GM19351 (cell line): ENCODE measurements at regions not wholly inside any gene's neighbourhood (a gene's known extent, or its start where the extent isn't known, plus 50 kb on each side); places are given as distances from the start of the nearest gene placed in this dataset.

Experiments used
- ATAC-seq: cut with Tn5 transposase; IDR thresholded peaks from one replicate; pipeline ENCODE4 v1.9.1; 2021; ENCODE audit warnings: mild to moderate bottlenecking, moderate library complexity; ENCODE audit not compliant: unreplicated experiment

DNA sequence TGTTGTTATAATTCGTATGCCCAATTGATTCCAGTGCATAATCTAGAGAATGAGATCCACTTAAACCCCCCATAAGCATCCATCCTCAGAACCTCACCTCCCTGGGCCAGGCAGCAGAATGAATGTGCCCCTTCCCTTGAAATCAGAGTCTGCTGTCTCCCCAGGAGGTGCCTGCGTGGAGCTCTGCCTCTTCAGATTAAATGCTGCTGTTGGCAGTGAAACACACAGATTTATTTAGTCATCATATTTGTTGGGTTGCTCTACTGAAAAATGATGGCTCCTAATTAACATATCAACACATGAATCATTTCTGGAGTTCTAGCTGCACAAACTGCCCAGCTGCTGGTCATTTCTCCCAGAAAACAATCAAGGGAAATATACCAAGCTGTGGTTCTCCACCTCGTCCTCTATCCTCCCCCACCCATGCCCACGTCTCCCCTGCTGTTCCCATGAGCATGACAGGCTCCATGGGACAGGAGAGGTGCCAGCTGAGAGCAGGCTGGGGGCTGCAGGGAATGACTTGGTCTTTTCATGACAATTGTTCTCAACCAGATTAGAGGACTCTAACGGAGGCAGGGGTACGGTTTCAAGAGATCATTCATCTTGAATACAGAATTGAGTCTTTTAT, 633.1 kb downstream of the CDH26 start:
- ATAC-seq: no peak

DNA sequence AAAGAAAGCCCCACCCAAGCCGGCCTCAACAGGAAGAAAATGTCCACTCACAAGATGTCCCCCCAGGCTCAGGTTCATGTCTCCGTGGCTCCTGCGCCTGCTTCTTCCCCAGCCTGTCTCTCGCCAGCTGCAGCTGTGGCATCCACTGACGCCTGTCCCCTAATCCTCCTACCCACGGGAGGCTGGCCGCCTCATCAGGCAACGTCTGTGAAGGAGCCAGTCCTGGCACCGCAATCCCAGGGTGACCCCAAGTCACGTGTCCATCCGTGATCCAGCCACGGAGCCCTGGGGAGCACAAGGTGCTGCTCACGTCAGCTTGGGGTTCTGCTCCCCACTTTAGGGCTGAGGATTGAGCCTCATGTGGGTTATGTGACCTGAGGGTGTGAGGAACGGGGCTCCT, 640.3 kb downstream of the CDH26 start:
- ATAC-seq: no peak

DNA sequence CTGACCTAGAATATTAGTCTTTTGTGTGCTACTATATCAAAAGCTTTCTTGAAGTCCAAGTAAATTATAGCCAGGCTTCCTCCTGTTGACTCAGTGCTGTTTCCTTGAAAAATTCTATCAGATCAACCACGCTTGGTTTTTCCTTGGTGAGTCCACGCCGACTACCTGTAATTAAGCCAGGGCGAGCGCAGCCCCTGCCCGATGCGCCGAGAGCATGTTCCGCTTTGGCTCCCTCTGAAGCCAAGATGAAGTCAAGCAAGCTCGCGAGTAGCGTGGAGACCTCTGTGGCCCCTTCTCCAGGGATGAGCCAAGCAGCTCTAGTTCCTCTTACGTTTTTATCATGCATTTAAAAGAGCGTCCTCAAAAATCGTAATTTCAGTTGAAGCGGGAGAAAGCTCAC, 641.2 kb downstream of the CDH26 start:
- no peak for ATAC-seq

DNA sequence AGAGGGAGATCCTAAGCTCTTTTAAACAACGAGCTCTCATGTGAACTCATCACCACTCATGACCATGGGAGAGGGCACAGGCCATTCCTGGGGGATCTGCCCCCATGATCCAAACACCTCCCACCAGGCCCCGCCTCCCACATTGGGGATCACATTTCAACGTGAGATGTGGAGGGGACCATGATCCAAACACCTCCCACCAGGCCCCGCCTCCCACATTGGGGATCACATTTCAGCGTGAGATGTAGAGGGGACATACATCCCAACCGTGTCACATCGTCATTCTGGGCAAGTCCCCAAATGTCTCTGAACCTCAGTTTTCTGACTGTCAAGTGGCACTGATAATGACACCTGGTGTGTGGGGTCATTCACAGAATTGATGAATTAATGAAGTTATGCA, 641.8 kb downstream of the CDH26 start:
- no peak for ATAC-seq

DNA sequence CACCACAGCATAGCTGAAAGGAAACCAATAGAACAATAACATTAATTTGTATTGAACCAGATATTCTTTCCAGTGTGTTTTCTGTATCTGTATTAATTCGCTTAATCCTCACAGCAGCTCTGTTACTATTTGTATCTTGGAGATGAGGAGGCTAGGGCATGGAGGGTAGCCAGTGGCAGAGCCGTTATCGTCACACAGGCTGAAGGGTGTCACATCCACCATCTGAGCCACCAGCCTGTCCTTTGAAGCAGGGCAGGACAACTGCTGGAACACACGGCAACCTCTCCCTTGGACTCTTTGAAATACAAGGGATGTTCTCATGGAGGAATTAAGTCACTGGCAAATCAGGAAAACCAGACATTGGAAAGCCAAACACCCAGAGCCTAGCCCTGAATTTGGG, 628.0 kb upstream of the CDH4 start:
- ATAC-seq: no peak

DNA sequence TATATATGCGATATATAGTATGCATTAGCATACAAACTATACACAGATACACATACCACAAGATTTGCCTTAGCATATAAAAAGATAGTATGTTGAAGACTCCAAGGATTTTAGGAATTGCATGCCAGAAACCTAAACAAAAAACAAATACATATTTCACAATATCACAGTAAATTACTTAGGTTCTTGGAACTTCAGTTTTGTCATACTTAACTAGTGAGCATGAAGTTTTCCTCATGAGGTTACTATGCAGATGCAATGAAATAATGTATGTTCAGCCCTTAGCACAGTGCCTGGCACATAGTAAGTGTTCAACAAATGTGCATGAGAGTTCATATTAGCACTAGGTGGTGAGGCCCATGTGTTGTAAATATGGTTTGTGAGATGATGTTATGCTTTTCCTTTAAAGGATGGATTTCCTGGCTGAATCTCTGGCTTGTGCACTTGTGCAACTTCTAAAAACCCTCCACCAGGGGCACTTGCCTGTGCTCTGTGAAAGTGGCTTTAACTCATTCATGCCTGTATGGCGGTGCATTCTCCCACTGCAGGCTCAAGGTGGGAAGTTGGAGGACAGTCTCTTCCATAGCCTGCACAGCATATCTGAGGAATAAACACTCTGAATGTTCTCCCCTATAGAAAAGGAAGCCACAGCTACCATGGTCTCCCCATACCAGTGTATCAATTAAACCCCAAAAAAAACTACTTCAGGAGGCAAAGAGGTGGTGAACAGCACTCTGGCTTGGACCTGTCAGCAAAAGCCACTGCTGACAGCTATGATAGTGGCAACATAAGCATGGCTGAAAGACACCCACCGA, 624.1 kb upstream of the CDH4 start:
- no peak for ATAC-seq

DNA sequence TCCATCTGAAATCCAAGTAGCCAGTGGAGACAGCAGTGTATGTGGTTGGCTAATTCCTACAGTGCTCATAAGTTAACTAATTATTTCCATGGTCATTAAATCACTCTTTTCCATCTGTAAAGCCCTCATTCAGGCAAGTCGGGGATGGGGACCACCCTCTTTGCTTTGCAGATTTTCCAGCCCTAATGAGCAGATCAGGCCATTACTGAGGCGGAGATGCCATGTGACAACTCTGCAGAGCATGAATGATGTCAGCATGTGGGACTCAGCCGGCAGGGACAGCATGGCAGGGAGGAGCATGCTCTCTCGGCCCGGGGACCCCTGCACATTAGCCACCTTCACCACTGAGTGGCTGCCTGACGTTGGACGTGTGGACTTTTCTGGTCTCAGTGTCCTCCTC, 623.3 kb upstream of the CDH4 start:
- no peak for ATAC-seq

DNA sequence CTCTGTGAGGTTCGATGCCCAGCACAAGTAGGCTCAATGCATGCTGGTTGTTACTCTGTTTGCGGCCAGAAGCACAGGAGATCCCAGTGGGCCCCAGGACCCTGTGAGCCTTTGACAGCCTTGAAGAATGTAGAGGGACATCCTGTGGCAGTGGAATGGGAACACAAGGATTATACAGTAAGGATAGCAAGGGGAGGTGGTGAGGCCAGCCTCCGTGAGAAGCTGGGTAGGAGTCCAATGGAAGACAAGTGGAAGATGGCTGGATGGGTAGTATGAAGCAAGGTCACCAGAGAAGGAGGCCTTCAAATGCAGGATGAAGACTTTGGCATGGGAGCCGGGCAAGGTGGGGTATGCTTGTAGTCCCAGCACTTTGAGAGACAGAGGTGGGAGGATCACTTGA, 622.9 kb upstream of the CDH4 start:
- ATAC-seq: no peak

DNA sequence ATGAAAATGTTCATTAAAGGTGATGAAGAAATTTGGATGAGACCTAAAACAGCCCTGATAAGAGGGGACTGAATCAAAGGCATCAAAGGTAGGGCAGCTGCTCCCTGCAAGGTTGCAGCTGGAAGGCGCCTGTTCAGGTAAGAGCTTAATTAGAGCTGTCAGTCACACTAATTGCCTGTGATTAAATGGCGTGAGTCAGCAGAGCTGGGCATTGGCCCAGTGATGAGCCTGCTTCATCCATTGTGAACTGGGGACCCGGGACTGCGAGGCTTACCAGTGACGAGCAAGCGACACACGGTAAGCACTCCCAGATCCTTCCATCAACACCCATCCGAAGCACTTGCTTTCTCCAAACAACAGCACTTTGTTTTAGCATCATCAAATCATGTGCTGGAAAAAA, 621.5 kb upstream of the CDH4 start:
- ATAC-seq: no peak

DNA sequence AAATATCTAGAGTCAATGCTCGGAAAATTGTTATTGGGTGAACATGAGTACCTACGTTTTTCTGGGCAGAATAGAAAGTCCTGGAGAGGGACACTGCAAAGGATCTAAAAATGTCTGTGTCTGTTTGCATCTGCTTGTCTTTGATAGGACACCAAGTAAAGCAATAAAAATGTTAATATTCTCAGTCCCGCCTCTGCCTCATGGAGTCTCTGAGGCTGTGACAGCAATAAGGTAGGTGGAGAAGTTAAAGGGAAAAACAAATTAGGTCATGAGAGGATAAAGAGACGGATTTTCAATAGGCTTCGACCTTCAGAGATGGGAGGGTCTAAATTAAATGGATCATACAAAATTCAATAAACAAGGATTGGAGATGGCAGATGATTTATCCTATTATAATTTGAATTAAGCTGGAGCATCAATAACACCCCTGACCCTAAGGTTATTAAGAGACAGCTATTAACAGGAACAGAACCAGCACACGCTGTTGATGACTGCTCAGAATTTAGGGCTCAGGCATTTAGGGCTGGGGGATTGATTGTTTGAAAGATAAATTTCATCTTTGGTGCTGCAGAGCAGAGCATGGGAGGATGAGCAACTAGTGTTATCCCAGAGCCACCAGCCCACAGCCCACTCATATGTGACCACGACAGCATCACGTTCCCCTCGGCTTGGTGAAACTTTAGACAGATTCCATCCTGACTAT, 620.3 kb upstream of the CDH4 start:
- no peak for ATAC-seq

DNA sequence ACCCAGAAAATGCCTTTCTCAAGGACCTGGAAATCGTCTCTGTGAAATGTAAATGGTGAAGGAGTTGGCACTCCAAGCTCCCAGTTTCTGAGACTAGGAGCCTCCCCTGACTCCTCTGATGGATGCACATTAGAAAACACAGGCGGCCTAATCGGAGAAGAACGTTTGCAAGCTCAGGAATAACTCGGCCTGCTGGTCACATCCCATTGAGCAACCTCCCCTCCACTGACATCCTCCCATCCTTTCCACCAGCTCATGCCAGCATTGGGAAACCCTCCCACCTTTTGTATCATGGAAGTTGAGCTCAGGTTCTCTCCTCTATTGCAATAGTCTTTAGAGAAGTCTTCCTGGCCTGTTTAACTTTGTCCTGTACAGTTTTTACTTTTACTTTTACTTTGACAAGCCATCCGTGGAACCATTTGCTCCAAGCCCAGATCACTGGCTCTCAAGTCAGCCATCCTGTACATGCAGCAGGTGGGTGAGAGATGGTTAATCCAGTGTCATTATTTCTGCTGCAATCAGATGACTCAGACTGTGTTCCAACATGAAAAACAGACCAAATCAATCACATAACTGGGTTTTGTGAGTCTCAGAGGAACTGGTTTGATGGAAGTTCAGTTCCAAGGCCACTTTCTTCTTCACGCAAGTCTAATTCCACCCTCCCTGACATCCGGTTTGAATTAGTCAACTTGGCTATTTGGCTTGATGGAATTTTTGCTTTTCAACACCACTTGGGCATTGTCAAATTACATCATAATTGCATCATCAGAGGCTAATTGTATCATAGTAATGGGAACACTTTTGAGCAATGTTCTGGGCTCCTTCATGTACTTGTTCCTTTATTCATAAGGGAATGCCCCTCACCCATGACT, 619.4 kb upstream of the CDH4 start:
- no peak for ATAC-seq

DNA sequence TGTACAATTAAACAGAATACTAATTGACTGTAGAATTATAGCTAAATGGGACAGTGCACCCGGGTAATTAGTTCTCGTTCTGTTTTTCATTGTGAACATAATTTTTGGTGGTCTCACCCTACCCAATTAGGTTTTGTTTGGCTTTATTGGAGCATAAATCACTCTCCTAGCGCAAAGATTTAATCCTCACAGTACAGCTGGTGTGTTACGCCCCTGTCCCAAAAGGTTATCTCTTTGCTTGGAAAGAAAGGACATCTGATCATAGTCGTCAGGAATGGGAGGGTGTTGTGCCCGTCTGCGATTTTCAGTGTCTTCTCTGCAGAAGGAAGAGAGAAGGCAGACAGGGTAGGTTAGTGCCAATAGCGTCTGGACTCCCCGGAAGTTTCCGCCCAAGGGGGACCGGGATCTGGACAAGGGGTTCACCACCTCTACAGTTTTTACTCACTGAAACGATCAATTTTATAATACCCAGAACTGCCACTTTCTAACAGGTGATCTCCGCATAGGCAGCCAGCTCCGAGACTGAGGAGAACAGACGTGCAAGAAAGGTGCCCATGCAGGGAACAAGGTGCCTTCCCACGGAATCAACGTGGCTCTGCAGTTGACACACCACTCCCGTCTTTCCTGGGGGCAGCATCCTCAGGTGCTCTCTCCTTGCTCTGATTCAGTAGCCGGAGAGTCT, 617.4 kb upstream of the CDH4 start:
- no peak for ATAC-seq

DNA sequence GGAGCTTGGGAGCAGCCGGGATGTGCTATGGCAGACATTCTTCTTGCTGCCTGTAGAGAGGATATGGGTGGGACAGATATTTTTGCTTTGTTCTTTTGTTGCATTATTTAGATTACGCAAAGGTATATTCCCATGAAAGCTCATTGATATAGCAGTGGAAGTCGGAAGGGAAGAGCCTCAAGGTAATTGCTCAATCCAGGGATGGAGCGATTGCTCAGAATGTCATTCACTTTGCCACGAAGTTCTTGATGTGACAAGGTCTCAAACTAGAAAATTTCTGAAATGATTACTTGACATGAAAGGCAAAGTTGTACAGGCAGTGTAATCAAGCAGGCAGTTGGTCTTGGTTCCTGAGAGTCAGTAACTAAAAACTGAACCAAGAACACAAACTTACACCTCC, 615.6 kb upstream of the CDH4 start:
- ATAC-seq: no peak

DNA sequence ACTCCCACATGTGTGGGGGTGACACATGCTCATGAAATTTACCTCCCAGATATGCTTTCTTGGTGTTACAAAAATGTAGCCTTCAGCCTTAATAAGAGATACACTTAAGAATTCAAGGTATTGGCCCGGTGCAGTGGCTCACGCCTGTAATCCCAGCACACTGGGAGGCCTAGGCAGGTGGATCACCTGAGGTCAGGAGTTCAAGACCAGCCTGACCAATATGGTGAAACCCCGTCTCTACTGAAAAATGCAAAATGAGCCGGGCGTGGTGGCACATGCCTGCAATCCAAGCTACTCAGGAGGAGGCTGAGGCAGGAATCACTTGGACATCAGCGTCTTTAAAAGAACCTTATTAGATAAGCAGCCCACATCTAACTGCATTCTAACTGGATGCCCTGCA, 614.3 kb upstream of the CDH4 start:
- no peak for ATAC-seq

DNA sequence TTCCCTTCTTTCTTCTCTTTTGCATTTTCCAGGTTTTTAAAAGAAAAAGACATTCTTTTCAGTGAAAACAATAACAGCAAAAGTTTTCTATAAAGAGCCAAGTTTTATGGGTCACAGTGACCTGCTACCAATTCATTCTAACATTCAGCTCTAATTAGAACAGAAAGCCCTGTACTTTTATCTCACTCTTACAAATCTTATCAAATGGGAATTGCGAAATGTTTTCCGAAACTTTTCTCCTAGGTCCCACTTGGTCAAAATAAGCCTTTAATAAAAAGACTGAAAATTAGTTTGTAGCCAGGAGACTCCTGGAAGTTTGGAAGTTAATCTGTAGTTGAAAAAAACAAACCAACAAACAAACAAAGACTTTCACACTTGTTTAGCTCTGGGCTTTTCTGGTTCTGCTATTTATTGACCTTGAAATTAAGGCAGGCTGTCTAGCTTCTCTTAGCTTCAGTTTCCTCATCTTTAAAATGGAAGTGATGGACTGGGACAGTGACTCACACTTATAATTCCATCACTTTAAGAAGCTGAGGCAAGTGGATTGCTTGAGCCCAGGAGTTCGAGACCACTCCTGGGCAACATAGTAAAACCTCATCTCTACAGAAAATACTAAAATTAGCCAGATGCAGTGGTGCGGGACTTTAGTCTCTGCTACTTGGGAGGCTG, 613.5 kb upstream of the CDH4 start:
- no peak for ATAC-seq

DNA sequence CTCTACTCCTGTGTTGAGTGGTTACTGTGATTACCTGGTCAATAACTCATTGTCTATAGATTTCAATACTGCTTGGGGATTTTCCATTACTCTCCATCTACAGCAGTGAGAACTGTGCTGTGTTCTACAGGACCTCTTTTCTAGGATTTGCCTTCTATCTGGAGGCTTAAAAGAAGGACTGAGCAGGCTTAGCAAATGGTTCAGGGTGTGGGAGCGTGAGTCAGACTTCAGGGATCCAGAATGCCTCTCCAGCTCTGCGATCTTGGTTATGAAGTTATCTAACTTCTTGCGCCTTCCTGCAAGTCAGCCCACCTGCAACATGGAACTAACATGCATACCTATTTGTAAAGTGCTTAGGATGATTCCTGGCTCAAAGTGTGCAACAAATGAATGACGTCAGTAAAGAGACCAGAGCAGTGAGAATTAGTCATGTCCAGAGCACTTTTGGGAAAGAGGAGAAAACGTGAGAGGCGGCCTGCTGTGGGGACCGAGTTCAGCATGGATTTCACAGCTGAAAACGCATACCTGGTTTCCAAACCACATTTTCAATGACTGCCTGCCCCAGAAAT, 610.1 kb upstream of the CDH4 start:
- no peak for ATAC-seq

DNA sequence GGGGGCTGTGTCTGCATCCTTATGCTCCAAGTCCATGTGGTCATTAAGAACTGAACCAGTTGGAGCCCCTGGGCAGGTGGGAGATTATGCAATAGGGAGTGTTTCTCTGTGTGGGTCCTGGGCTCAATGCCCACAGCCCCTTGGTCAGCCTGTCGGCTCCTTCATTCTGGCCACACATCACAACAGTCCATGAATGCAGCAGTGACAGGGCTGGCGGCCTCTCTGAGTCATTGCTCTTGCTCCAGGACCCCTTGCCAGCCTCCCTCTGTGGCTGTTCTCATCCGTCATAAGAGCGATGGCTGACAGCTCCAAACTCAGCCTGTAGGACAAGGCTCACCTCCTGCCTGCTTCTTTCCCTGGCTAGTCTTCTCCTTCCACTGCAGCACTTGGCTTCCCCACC, 609.5 kb upstream of the CDH4 start:
- ATAC-seq: no peak

DNA sequence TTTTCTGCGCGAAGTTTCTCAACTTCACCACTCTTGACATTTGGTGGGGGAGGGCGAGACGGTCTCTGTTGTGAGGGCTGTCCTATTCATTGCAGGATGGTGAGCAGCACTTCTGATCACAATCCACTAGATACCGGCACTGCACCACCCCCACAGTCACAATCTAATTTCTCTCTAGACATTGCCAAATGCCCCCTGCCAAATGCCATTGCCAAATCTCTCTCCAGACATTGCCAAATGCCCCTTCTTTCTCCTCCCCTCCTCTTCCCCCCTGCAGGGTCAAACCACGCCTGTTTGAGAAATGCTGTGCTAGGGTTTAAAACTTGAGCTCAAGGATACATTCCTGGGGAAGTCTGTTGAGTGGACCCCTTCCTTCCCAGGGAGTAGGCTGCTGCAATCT, 603.5 kb upstream of the CDH4 start:
- no peak for ATAC-seq

DNA sequence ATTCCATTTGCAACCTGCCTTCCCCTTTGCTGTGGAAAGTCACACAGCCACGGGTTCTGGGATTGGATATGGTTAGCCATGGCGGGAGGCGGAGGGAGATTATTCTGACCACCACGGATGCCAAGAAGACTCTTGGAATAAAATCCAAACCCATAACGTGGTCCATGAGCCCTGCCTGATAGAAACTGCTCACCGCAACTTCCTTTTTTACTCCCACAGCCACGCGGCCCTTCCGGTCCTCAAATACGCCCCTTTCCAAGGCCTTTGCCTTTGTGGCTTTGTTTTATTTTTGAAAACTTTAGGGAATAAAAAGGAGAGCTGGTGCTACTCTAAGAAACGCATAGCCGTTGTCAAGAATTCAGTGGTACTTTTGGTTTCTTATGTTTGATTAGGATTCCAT, 602.5 kb upstream of the CDH4 start:
- no peak for ATAC-seq

DNA sequence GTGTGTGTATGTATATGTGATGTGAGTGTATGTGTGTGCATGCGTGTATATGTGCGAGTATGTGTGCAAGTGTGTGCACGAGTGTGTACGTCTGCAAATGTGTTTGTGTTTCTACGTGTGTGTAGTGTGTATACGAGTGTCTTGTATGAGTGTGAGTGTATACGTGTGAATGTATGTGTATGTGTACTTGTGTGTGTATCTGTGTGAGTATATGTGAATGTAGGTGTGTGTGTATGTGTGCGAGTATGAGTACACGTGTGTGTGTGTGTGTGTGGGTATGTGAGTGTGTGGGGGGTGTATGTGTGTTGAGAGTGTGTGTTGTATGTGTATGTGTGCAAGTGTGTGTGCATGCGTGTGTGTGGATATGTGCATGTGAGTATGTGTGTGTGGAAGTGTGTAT, 602.0 kb upstream of the CDH4 start:
- ATAC-seq: no peak
